ENCODE measurements at regions not wholly inside any gene's neighbourhood (a gene's known extent, or its start where the extent isn't known, plus 50 kb on each side); places are given as distances from the start of the nearest gene placed in this dataset.

GRCh38 chr3:105997466-105997799, 128.6 kb upstream of the CBLB start:
- no peaks in the 10 kb centered on the region for H3K4me1 ChIP-seq
- in situ Hi-C loops (cut with MboI; ENCODE audit: low pct_ligation_motif_present in 1 of 4, low pct_unique_long_range_greater_than_20kb in 1 of 4, low sequenced_read_pairs in 3 of 4): no loop called here
- TF ChIP-seq CTCF (IDR thresholded peaks at IDR 0.05): no peak
- TF ChIP-seq POLR2AphosphoS5 (IDR thresholded peaks at IDR 0.05): no peak
- TF ChIP-seq EP300 (IDR thresholded peaks at IDR 0.05; ENCODE audit: low read depth): no peak
- no peak for TF ChIP-seq POLR2A (IDR thresholded peaks at IDR 0.05)
- DNase-seq: no peak
- no peaks in the 10 kb centered on the region for H3K27me3 ChIP-seq
- no peaks in the 10 kb centered on the region for H3K36me3 ChIP-seq
- no peak overlapping the region for H3K27ac ChIP-seq
- 100% methylated on average over 1 of the region's 1 CpG; no CpG with 5 or more reads in 1 of the 2 donors for WGBS, 2 donors (ENCODE audit: low coverage in 1 of 2)
- peaks cover 0 to 4% of the 10 kb centered on the region in 2 donors for H3K9me3 ChIP-seq
- no peak overlapping the region for H3K4me3 ChIP-seq
- intact Hi-C loops (cut with DNase I; ENCODE audit: low total_unique reads): no loop called here

- TF ChIP-seq EP300 (IDR thresholded peaks at IDR 0.05; ENCODE audit: low read depth) (no peak), POLR2AphosphoS5 (IDR thresholded peaks at IDR 0.05) (no peak), POLR2A (IDR thresholded peaks at IDR 0.05) (no peak), CTCF (IDR thresholded peaks at IDR 0.05) (no peak)
- in situ Hi-C loops (cut with MboI; ENCODE audit: low pct_ligation_motif_present in 1 of 4, low pct_unique_long_range_greater_than_20kb in 1 of 4, low sequenced_read_pairs in 3 of 4): no loop called here
- Histone ChIP-seq H3K36me3 (no peaks in the 10 kb centered on the region), H3K4me1 (no peaks in the 10 kb centered on the region), H3K9me3 (peaks cover 0 to 4% of the 10 kb centered on the region in 2 donors), H3K27ac (no peak overlapping the region), H3K4me3 (no peak overlapping the region), H3K27me3 (no peaks in the 10 kb centered on the region)
- DNase-seq: no peak
- intact Hi-C loops (cut with DNase I; ENCODE audit: low total_unique reads): no loop called here
- 60 to 81% methylated on average over 2 to 3 of the region's 3 CpGs for WGBS, 2 donors (ENCODE audit: low coverage in 1 of 2)
These were observed 129.2 kb upstream of the CBLB start for GRCh38 chr3:105997800-105998526.

- TF ChIP-seq POLR2AphosphoS5 (IDR thresholded peaks at IDR 0.05): no peak
- TF ChIP-seq POLR2A (IDR thresholded peaks at IDR 0.05): no peak
- no peak for TF ChIP-seq CTCF (IDR thresholded peaks at IDR 0.05)
- no peak for TF ChIP-seq EP300 (IDR thresholded peaks at IDR 0.05; ENCODE audit: low read depth)
- Histone ChIP-seq H3K9me3 (peaks cover 0 to 4% of the 10 kb centered on the region in 2 donors), H3K4me1 (no peaks in the 10 kb centered on the region), H3K27me3 (no peaks in the 10 kb centered on the region), H3K36me3 (no peaks in the 10 kb centered on the region), H3K4me3 (no peak overlapping the region), H3K27ac (no peak overlapping the region)
- intact Hi-C loops (cut with DNase I; ENCODE audit: low total_unique reads): no loop called here
- in situ Hi-C loops (cut with MboI; ENCODE audit: low pct_ligation_motif_present in 1 of 4, low pct_unique_long_range_greater_than_20kb in 1 of 4, low sequenced_read_pairs in 3 of 4): no loop called here
- DNase-seq: no peak
These were observed 131.0 kb upstream of the CBLB start for GRCh38 chr3:105999856-106000255.

GRCh38 chr3:106001923-106002322, 133.1 kb upstream of the CBLB start:
- no peaks in the 10 kb centered on the region for H3K36me3 ChIP-seq
- 87 to 89% methylated on average over 4 of the region's 4 CpGs for WGBS, 2 donors (ENCODE audit: low coverage in 1 of 2)
- TF ChIP-seq EP300 (IDR thresholded peaks at IDR 0.05; ENCODE audit: low read depth): no peak
- no peak for TF ChIP-seq POLR2AphosphoS5 (IDR thresholded peaks at IDR 0.05)
- no peak for TF ChIP-seq POLR2A (IDR thresholded peaks at IDR 0.05)
- TF ChIP-seq CTCF (IDR thresholded peaks at IDR 0.05): no peak
- H3K27ac ChIP-seq: no peak overlapping the region
- in situ Hi-C loops (cut with MboI; ENCODE audit: low pct_ligation_motif_present in 1 of 4, low pct_unique_long_range_greater_than_20kb in 1 of 4, low sequenced_read_pairs in 3 of 4) (no loop called here), intact Hi-C loops (cut with DNase I; ENCODE audit: low total_unique reads) (no loop called here)
- no peak overlapping the region for H3K4me3 ChIP-seq
- H3K4me1 ChIP-seq: no peaks in the 10 kb centered on the region
- no peaks in the 10 kb centered on the region for H3K27me3 ChIP-seq
- DNase-seq: no peak
- H3K9me3 ChIP-seq: peaks cover 0 to 4% of the 10 kb centered on the region in 2 donors

Measured in transverse colon (tissue), 4 donors.